DND-41 (cell line): ENCODE measurements at regions not wholly inside any gene's neighbourhood (a gene's known extent, or its start where the extent isn't known, plus 50 kb on each side); places are given as distances from the start of the nearest gene placed in this dataset.

Experiments used
- EZH2 ChIP-seq: IDR thresholded peaks from 3 replicates; pipeline ENCODE4 v1.6.1; 2012; ENCODE audit warnings: borderline replicate concordance, low read depth, mild to moderate bottlenecking, moderate library complexity, low read length, inconsistent platforms; ENCODE audit not compliant: severe bottlenecking
- TF ChIP-seq, protein P1 (sequence below): IDR thresholded peaks from 2 replicates; pipeline ENCODE4 v1.5.1; 2012; ENCODE audit warnings: borderline replicate concordance, low read length, moderate library complexity, mild to moderate bottlenecking; ENCODE audit not compliant: poor library complexity, severe bottlenecking; ENCODE audit errors: extremely low read depth

DNA sequence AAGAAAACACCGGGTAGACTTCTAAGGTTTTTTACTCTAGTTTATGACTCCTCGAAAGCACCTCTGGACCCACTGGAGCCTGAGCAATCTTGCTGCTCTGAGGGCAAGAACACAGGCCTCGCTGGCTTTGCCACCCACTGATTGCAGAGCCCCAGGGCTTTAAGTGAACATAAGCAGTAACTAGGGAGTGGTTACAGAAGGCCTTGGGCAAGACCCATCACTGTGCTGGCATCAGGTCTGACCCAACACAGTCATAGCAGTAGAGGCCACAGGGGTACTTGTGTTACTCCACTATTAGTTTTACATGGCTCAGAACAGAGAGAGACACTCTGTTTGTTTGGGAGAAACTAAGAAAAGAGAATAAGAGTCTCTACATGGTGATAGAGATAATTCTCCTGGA, 684.5 kb downstream of the FAM181B start:
- TF ChIP-seq, protein P1, sequence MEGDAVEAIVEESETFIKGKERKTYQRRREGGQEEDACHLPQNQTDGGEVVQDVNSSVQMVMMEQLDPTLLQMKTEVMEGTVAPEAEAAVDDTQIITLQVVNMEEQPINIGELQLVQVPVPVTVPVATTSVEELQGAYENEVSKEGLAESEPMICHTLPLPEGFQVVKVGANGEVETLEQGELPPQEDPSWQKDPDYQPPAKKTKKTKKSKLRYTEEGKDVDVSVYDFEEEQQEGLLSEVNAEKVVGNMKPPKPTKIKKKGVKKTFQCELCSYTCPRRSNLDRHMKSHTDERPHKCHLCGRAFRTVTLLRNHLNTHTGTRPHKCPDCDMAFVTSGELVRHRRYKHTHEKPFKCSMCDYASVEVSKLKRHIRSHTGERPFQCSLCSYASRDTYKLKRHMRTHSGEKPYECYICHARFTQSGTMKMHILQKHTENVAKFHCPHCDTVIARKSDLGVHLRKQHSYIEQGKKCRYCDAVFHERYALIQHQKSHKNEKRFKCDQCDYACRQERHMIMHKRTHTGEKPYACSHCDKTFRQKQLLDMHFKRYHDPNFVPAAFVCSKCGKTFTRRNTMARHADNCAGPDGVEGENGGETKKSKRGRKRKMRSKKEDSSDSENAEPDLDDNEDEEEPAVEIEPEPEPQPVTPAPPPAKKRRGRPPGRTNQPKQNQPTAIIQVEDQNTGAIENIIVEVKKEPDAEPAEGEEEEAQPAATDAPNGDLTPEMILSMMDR = no peak
- no peak for TF ChIP-seq EZH2
